Testis (tissue), 2 donors: ENCODE measurements at regions not wholly inside any gene's neighbourhood (a gene's known extent, or its start where the extent isn't known, plus 50 kb on each side); places are given as distances from the start of the nearest gene placed in this dataset.

ENCODE experiments used
- CTCF ChIP-seq, 3 experiments: fragments of 450-650 bp in 2 of 3; fragments of 200-600 bp in 1 of 3; sonication (generic) in 1 of 3; IDR thresholded peaks; one replicate each; pipeline ENCODE4 v1.5.1; 2016 to 2019; ENCODE audit warnings: antibody characterized with exemption in 3 of 3, mild to moderate bottlenecking in 2 of 3, moderate library complexity in 1 of 3
- POLR2A ChIP-seq: fragments of 450-650 bp; IDR thresholded peaks from one replicate; pipeline ENCODE4 v1.6.1; 2017; ENCODE audit warnings: antibody characterized with exemption, mild to moderate bottlenecking, moderate library complexity

- TF ChIP-seq CTCF (IDR thresholded peaks at IDR 0.05) (no peak), POLR2A (no peak)
These were observed 545.6 kb downstream of the PKHD1 start for GRCh38 chr6:51541847-51542246.
